ENCODE measurements at regions not wholly inside any gene's neighbourhood (a gene's known extent, or its start where the extent isn't known, plus 50 kb on each side); places are given as distances from the start of the nearest gene placed in this dataset.

DNA sequence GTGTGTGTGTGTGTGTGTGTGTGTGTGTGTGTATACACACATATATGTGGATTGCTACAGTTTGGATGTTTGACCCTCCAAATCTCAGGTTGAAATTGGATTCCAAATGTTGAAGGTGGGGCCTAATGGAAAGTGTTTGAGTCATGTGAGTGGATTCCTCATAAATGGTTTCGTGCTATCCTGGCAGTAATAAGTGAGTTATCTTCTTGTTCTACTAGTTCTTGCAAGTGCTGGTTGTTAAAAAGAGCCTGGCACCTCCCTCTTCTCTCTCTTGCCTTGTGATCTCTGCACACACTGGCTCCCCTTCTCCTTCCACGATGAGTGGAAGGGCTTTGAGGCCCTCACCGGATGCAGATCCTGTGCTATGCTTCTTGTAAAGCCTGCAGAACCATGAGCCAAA lies 344.1 kb downstream of the SH2D1A start:
- TF ChIP-seq RXRA (IDR thresholded peaks at IDR 0.05) (no peak), FOXA1 (IDR thresholded peaks at IDR 0.05) (no peak), EGR1 (IDR thresholded peaks at IDR 0.05; ENCODE audit: low read depth in 2 of 2) (no peak), SP1 (IDR thresholded peaks at IDR 0.05) (no peak), TAF1 (conservative IDR thresholded peaks at IDR 0.05) (no peak), GABPA (IDR thresholded peaks at IDR 0.05 in 1 of 2, conservative IDR thresholded peaks at IDR 0.05 in 1 of 2) (no peak), JUND (IDR thresholded peaks at IDR 0.05) (no peak), RAD21 (IDR thresholded peaks at IDR 0.05) (no peak), HNF4A (conservative IDR thresholded peaks at IDR 0.05) (no peak), YY1 (IDR thresholded peaks at IDR 0.05) (no peak)
- TF ChIP-seq, protein P1, sequence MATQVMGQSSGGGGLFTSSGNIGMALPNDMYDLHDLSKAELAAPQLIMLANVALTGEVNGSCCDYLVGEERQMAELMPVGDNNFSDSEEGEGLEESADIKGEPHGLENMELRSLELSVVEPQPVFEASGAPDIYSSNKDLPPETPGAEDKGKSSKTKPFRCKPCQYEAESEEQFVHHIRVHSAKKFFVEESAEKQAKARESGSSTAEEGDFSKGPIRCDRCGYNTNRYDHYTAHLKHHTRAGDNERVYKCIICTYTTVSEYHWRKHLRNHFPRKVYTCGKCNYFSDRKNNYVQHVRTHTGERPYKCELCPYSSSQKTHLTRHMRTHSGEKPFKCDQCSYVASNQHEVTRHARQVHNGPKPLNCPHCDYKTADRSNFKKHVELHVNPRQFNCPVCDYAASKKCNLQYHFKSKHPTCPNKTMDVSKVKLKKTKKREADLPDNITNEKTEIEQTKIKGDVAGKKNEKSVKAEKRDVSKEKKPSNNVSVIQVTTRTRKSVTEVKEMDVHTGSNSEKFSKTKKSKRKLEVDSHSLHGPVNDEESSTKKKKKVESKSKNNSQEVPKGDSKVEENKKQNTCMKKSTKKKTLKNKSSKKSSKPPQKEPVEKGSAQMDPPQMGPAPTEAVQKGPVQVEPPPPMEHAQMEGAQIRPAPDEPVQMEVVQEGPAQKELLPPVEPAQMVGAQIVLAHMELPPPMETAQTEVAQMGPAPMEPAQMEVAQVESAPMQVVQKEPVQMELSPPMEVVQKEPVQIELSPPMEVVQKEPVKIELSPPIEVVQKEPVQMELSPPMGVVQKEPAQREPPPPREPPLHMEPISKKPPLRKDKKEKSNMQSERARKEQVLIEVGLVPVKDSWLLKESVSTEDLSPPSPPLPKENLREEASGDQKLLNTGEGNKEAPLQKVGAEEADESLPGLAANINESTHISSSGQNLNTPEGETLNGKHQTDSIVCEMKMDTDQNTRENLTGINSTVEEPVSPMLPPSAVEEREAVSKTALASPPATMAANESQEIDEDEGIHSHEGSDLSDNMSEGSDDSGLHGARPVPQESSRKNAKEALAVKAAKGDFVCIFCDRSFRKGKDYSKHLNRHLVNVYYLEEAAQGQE (IDR thresholded peaks at IDR 0.05) = no peak
- TF ChIP-seq, protein P2, sequence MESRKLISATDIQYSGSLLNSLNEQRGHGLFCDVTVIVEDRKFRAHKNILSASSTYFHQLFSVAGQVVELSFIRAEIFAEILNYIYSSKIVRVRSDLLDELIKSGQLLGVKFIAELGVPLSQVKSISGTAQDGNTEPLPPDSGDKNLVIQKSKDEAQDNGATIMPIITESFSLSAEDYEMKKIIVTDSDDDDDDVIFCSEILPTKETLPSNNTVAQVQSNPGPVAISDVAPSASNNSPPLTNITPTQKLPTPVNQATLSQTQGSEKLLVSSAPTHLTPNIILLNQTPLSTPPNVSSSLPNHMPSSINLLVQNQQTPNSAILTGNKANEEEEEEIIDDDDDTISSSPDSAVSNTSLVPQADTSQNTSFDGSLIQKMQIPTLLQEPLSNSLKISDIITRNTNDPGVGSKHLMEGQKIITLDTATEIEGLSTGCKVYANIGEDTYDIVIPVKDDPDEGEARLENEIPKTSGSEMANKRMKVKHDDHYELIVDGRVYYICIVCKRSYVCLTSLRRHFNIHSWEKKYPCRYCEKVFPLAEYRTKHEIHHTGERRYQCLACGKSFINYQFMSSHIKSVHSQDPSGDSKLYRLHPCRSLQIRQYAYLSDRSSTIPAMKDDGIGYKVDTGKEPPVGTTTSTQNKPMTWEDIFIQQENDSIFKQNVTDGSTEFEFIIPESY (IDR thresholded peaks at IDR 0.05) = no peak
- TF ChIP-seq, protein P3, sequence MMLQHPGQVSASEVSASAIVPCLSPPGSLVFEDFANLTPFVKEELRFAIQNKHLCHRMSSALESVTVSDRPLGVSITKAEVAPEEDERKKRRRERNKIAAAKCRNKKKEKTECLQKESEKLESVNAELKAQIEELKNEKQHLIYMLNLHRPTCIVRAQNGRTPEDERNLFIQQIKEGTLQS (IDR thresholded peaks at IDR 0.05) = no peak
- DNase-seq (ENCODE audit: low spot score) = no peak
- Histone ChIP-seq H3K36me3 (ENCODE audit: control insufficient read depth in 4 of 4, insufficient read depth in 3 of 4, low read depth in 1 of 4, low read length in 3 of 4) (no peaks in the 10 kb centered on the region), H3K9me3 (ENCODE audit: control insufficient read depth in 4 of 4, low read length in 3 of 4) (no peaks in the 10 kb centered on the region), H3K9ac (ENCODE audit: low read depth in 1 of 2, low read length in 2 of 2) (no peak overlapping the region), H3K27me3 (ENCODE audit: control insufficient read depth in 4 of 4, insufficient read depth in 4 of 4, low read length in 3 of 4) (no peaks in the 10 kb centered on the region), H3K4me3 (ENCODE audit: low read depth in 1 of 3, low read length in 3 of 3) (no peak overlapping the region), H3K27ac (ENCODE audit: low read depth in 1 of 2, low read length in 2 of 2) (no peak overlapping the region), H3K4me1 (ENCODE audit: control insufficient read depth in 4 of 4, insufficient read depth in 4 of 4, low read length in 3 of 4) (no peaks in the 10 kb centered on the region)
- 95% methylated on average over 3 of the region's 3 CpGs for WGBS

DNA sequence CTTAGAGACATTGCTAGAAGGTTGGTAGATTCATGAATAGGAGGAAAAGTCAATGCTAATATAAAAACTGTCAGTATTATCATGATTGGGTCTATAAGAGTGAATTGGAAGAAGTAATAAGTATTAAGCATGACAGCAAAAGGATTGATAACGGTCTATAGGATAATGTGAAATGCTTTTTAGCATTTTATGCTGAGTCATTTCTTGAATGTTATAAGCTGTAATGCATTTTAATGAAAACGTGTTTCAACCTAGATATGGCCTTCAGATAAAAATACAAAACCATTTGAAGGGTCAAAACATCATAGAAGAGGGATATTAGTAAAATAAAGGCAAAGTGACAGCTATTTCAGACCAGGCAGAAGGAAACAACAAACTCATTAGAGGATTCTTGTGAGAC lies 353.5 kb downstream of the SH2D1A start:
- TF ChIP-seq FOXA2 (IDR thresholded peaks at IDR 0.05) = no peak
- TF ChIP-seq GABPA (IDR thresholded peaks at IDR 0.05 in 1 of 2, conservative IDR thresholded peaks at IDR 0.05 in 1 of 2) = no peak
- TF ChIP-seq, protein P3 (IDR thresholded peaks at IDR 0.05) = no peak
- no peak for TF ChIP-seq HNF4A (conservative IDR thresholded peaks at IDR 0.05)
- TF ChIP-seq NR2F2 (IDR thresholded peaks at IDR 0.05) = no peak
- TF ChIP-seq, protein P4, sequence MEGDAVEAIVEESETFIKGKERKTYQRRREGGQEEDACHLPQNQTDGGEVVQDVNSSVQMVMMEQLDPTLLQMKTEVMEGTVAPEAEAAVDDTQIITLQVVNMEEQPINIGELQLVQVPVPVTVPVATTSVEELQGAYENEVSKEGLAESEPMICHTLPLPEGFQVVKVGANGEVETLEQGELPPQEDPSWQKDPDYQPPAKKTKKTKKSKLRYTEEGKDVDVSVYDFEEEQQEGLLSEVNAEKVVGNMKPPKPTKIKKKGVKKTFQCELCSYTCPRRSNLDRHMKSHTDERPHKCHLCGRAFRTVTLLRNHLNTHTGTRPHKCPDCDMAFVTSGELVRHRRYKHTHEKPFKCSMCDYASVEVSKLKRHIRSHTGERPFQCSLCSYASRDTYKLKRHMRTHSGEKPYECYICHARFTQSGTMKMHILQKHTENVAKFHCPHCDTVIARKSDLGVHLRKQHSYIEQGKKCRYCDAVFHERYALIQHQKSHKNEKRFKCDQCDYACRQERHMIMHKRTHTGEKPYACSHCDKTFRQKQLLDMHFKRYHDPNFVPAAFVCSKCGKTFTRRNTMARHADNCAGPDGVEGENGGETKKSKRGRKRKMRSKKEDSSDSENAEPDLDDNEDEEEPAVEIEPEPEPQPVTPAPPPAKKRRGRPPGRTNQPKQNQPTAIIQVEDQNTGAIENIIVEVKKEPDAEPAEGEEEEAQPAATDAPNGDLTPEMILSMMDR (IDR thresholded peaks at IDR 0.05; ENCODE audit: low read depth, low read length, missing input control) = no peak
- TF ChIP-seq RAD21 (IDR thresholded peaks at IDR 0.05) = no peak
- TF ChIP-seq YY1 (IDR thresholded peaks at IDR 0.05) = no peak
- TF ChIP-seq HNF4G (IDR thresholded peaks at IDR 0.05) = no peak
- no peak for TF ChIP-seq SP1 (IDR thresholded peaks at IDR 0.05)
- no peak for TF ChIP-seq FOXA1 (IDR thresholded peaks at IDR 0.05)
- TF ChIP-seq, protein P1 (IDR thresholded peaks at IDR 0.05) = no peak
- TF ChIP-seq JUND (IDR thresholded peaks at IDR 0.05) = no peak
- TF ChIP-seq, protein P2 (IDR thresholded peaks at IDR 0.05) = no peak
- TF ChIP-seq RXRA (IDR thresholded peaks at IDR 0.05) = no peak
- TF ChIP-seq, protein P5, sequence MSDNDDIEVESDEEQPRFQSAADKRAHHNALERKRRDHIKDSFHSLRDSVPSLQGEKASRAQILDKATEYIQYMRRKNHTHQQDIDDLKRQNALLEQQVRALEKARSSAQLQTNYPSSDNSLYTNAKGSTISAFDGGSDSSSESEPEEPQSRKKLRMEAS (IDR thresholded peaks at IDR 0.05) = no peak
- Histone ChIP-seq H3K9ac (ENCODE audit: low read depth in 1 of 2, low read length in 2 of 2) (no peak overlapping the region), H3K4me3 (ENCODE audit: low read depth in 1 of 3, low read length in 3 of 3) (no peak overlapping the region), H3K27me3 (ENCODE audit: control insufficient read depth in 4 of 4, insufficient read depth in 4 of 4, low read length in 3 of 4) (no peaks in the 10 kb centered on the region), H3K4me1 (ENCODE audit: control insufficient read depth in 4 of 4, insufficient read depth in 4 of 4, low read length in 3 of 4) (no peaks in the 10 kb centered on the region), H3K36me3 (ENCODE audit: control insufficient read depth in 4 of 4, insufficient read depth in 3 of 4, low read depth in 1 of 4, low read length in 3 of 4) (no peaks in the 10 kb centered on the region), H3K27ac (ENCODE audit: low read depth in 1 of 2, low read length in 2 of 2) (no peak overlapping the region), H3K9me3 (ENCODE audit: control insufficient read depth in 4 of 4, low read length in 3 of 4) (no peaks in the 10 kb centered on the region)
- DNase-seq (ENCODE audit: low spot score) = no peak
- WGBS = 71% methylated on average over 2 of the region's 2 CpGs
